ENCODE measurements at regions not wholly inside any gene's neighbourhood (a gene's known extent, or its start where the extent isn't known, plus 50 kb on each side); places are given as distances from the start of the nearest gene placed in this dataset.

DNA sequence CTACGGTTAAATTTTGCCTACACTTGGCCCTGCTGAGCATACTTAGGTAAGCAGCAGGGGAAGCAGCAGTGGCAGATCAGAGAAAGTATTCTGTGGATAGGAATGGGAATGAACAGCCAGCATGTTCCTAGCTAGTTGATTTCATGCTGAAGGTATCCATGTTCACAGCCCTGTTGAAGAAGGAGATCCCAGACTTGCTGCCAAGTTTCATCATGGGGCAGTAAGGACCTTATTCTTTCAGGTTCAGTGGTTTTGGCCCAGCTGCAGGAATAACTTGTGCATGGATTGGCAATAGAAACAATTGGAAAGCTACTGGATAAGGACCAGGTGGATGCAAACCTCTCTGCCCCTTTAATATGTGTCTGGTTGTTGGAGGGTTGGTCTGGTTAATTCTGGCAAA lies 98.2 kb upstream of the TMEM178A start:
- no peaks in the 10 kb centered on the region for H3K36me3 ChIP-seq (ENCODE audit: control insufficient read depth in 2 of 4, insufficient read depth in 4 of 4, low read length in 3 of 4)
- no peak overlapping the region for H3K9ac ChIP-seq (replicated peaks in 1 of 4; ENCODE audit: extremely low read depth in 1 of 4, low read depth in 3 of 4, low read length in 3 of 4)
- ChIA-PET POLR2A (ENCODE audit: partially characterized antibody) (interaction anchor here (0.6 kb wide), 1 partner anchor 74 kb away, joined by 3 read pairs; no protein-coding TSS in a partner anchor), CTCF (ENCODE audit: partially characterized antibody) (interaction anchor here (0.9 to 1.4 kb wide), 5 partner anchors 12 to 163 kb away, joined by 3 to 5 read pairs (median 3); no protein-coding TSS in a partner anchor)
- FAIRE-seq (no peak), DNase-seq (ENCODE audit: low read depth in 1 of 2, low spot score in 2 of 2) (no peak)
- H4K5ac ChIP-seq (ENCODE audit: insufficient read length, low read depth, low read length): no peak overlapping the region
- no peak overlapping the region for H3K23ac ChIP-seq (ENCODE audit: insufficient read length)
- no peak overlapping the region for H3K4me3 ChIP-seq (ENCODE audit: extremely low read depth in 1 of 4, insufficient read depth in 2 of 4, low read depth in 3 of 4, low read length in 4 of 4)
- H3K79me1 ChIP-seq (ENCODE audit: low read depth, low read length): no peaks in the 10 kb centered on the region; the same call in 1 of the 2 replicates
- no peak overlapping the region for H2AK5ac ChIP-seq (ENCODE audit: low read depth, low read length)
- H2BK120ac ChIP-seq (replicated peaks; ENCODE audit: low read depth, low read length): no peak overlapping the region
- no peak overlapping the region for H2BK12ac ChIP-seq (ENCODE audit: low read depth, low read length)
- no peak overlapping the region for H3K56ac ChIP-seq (replicated peaks; ENCODE audit: insufficient read length, low read depth, low read length)
- H3K4me2 ChIP-seq (ENCODE audit: insufficient read depth in 1 of 2, low read depth in 2 of 2, low read length in 2 of 2): no peak overlapping the region
- no peaks in the 10 kb centered on the region for H3K79me2 ChIP-seq (ENCODE audit: control insufficient read depth in 1 of 2, insufficient read depth in 2 of 2, low read length in 2 of 2)
- H2BK5ac ChIP-seq (ENCODE audit: low read depth, low read length): no peak overlapping the region
- no peak overlapping the region for H3K27ac ChIP-seq (ENCODE audit: low read depth, low read length)
- H3K27me3 ChIP-seq (replicated peaks in 1 of 4; ENCODE audit: control insufficient read depth in 3 of 4, extremely low read depth in 1 of 4, insufficient read depth in 3 of 4, low read length in 3 of 4): no peaks in the 10 kb centered on the region; a peak in 1 of 7 replicates
- no peak overlapping the region for H2BK15ac ChIP-seq (ENCODE audit: low read length)
- H2AFZ ChIP-seq (ENCODE audit: low read length): no peak overlapping the region
- no peak overlapping the region for H2BK20ac ChIP-seq (ENCODE audit: low read length)
- no peak overlapping the region for H3K18ac ChIP-seq (ENCODE audit: extremely low read depth, low read length)
- peaks cover 0 to 4% (median 2%) of the 10 kb centered on the region in 4 experiments; a peak in 1 of 7 replicates for H3K4me1 ChIP-seq (replicated peaks in 1 of 4; ENCODE audit: control insufficient read depth in 3 of 4, insufficient read depth in 4 of 4, low read length in 3 of 4)
- H3K14ac ChIP-seq (ENCODE audit: insufficient read length): no peak overlapping the region
- H3K9me3 ChIP-seq (ENCODE audit: insufficient read depth in 2 of 2, low read depth in 1 of 2, low read length in 1 of 2): peaks cover 1 to 5% of the 10 kb centered on the region in 2 experiments; a peak in 1 of 4 replicates
- no peaks in the 10 kb centered on the region for H4K20me1 ChIP-seq (replicated peaks in 1 of 2; ENCODE audit: control insufficient read depth in 1 of 2, insufficient read depth in 2 of 2, low read length in 2 of 2)
- 86% methylated on average over 1 of the region's 1 CpG; no CpG with 5 or more reads in 1 of the 2 experiments for WGBS, 2 experiments (ENCODE audit: extremely low coverage in 1 of 2, insufficient coverage in 1 of 2, insufficient read length in 1 of 2, insufficient replicate concordance in 2 of 2, low coverage in 1 of 2, low lambda C conversion rate in 2 of 2, missing lambda C conversion rate in 1 of 2)
- H3K23me2 ChIP-seq (ENCODE audit: low read depth, low read length): no peaks in the 10 kb centered on the region
- no peak overlapping the region for H3K4ac ChIP-seq (replicated peaks; ENCODE audit: insufficient read length, low read depth, low read length)
- no peak overlapping the region for H4K91ac ChIP-seq (replicated peaks; ENCODE audit: insufficient read length, low read length)
- H4K8ac ChIP-seq (ENCODE audit: extremely low read depth, insufficient read depth, low read length): no peak overlapping the region
- TF ChIP-seq SIX5 (IDR thresholded peaks at IDR 0.05; ENCODE audit: low read depth, low read length) (no peak), HDAC6 (IDR thresholded peaks at IDR 0.05; ENCODE audit: low read depth, low read length) (no peak), EZH2 (IDR thresholded peaks at IDR 0.05; ENCODE audit: low read depth, low read length, severe bottlenecking) (no peak), CBX8 (IDR thresholded peaks at IDR 0.05; ENCODE audit: borderline replicate concordance, low read depth, low read length) (no peak), ASH2L (IDR thresholded peaks at IDR 0.05; ENCODE audit: low read length) (no peak), CHD1 (IDR thresholded peaks at IDR 0.05; ENCODE audit: low read depth, low read length) (no peak), YY1 (IDR thresholded peaks at IDR 0.05; ENCODE audit: low read depth, low read length) (no peak), ZNF274 (IDR thresholded peaks at IDR 0.05; ENCODE audit: borderline replicate concordance, extremely low read depth, low read length) (no peak), RAD21 (IDR thresholded peaks at IDR 0.05 in 1 of 2, conservative IDR thresholded peaks at IDR 0.05 in 1 of 2; ENCODE audit: low read depth in 2 of 2, low read length in 2 of 2) (no peak), CTBP2 (IDR thresholded peaks at IDR 0.05; ENCODE audit: borderline replicate concordance, insufficient read depth, insufficient read length, low read length) (no peak), KDM4A (IDR thresholded peaks at IDR 0.05; ENCODE audit: low read depth, low read length, severe bottlenecking) (no peak), MAFK (IDR thresholded peaks at IDR 0.05; ENCODE audit: low read depth, low read length) (no peak), NRF1 (IDR thresholded peaks at IDR 0.05; ENCODE audit: low read depth, low read length) (no peak), JUND (IDR thresholded peaks at IDR 0.05; ENCODE audit: low read length) (no peak), TCF12 (IDR thresholded peaks at IDR 0.05; ENCODE audit: low read depth, low read length) (no peak)

Data from H1 (cell line).